Omental fat pad (tissue), 3 donors: ENCODE measurements at regions not wholly inside any gene's neighbourhood (a gene's known extent, or its start where the extent isn't known, plus 50 kb on each side); places are given as distances from the start of the nearest gene placed in this dataset.

ENCODE experiments used
- ATAC-seq: fragments of 150-250 bp; one replicate; pipeline ENCODE4 v1.9.1; 2016; ENCODE audit warnings: mild to moderate bottlenecking, moderate library complexity; ENCODE audit not compliant: low FRiP score
- DNase-seq: peaks from one replicate; pipeline ENCODE4 v3.0.0-alpha.2; 2019; ENCODE audit warnings: low spot score
- TF ChIP-seq, protein P1 (sequence below), 3 donors: fragments of 450-650 bp; IDR thresholded peaks; one replicate each; pipeline ENCODE4 v1.5.1; 2016 to 2017; ENCODE audit warnings: antibody characterized with exemption in 3 of 3, mild to moderate bottlenecking in 3 of 3, moderate library complexity in 2 of 3

DNA sequence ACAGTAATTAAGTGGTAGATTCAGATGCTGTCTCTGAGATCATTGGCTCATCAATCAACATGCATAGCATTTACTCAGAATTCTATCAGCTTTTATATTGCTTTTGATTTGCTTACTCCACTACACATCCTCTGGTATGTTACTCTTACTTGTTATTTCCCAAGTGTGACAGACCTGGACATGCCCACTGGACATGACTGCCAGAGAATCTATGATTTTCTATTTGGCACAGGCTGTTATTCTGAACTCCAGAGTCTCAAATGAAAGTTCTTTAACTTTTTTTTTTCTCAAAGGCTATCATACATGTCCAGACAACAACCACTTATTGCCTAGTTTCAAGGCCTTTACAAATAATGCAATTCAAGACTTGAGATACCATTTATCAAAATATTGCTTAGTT, 116.1 kb upstream of the ARHGAP24 start:
- TF ChIP-seq, protein P1, sequence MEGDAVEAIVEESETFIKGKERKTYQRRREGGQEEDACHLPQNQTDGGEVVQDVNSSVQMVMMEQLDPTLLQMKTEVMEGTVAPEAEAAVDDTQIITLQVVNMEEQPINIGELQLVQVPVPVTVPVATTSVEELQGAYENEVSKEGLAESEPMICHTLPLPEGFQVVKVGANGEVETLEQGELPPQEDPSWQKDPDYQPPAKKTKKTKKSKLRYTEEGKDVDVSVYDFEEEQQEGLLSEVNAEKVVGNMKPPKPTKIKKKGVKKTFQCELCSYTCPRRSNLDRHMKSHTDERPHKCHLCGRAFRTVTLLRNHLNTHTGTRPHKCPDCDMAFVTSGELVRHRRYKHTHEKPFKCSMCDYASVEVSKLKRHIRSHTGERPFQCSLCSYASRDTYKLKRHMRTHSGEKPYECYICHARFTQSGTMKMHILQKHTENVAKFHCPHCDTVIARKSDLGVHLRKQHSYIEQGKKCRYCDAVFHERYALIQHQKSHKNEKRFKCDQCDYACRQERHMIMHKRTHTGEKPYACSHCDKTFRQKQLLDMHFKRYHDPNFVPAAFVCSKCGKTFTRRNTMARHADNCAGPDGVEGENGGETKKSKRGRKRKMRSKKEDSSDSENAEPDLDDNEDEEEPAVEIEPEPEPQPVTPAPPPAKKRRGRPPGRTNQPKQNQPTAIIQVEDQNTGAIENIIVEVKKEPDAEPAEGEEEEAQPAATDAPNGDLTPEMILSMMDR (IDR thresholded peaks at IDR 0.05), result no peak
- DNase-seq (no peak), ATAC-seq (no peak)

DNA sequence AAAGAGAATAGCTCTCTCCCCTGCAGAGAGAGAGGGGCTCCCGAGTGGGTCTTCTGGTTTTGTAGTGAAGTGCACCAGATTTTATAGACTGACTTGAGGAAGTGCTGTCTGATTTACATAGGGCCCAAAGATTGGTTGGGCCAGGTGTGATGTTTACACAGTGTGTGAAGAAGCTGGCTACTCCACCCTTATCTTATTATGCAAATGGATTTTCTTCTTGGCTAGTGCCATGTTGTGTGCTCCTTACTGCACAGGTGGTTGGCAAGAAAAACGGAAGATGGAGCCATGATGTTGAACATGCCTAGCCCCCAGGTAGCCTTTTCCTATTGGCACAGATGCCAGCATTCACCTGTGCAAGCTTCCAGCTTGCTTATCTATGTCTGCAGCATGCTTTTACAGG, 112.4 kb upstream of the ARHGAP24 start:
- ATAC-seq (no peak), DNase-seq (no peak)
- TF ChIP-seq, protein P1 (IDR thresholded peaks at IDR 0.05), result no peak

DNA sequence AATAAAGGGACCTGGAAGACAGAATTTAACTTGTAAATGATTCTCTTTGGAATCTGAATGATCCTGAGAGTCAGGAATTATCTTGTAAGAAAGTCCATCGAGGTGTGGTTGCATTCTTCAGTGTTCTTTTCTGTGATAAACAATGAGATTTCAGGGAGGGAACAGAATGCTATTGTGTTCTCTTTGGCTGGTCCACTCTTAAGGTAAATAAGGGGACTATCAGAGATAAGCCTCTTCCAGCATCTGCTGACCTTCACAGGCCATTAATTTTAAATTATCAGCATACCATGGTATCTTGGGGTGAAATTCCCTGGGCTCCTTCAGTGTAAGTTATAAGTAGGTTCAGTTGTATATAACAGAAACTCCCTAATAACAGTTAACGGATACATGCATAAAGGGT, 107.1 kb upstream of the ARHGAP24 start:
- no peak for ATAC-seq
- TF ChIP-seq, protein P1 (IDR thresholded peaks at IDR 0.05), result no peak
- no peak for DNase-seq

DNA sequence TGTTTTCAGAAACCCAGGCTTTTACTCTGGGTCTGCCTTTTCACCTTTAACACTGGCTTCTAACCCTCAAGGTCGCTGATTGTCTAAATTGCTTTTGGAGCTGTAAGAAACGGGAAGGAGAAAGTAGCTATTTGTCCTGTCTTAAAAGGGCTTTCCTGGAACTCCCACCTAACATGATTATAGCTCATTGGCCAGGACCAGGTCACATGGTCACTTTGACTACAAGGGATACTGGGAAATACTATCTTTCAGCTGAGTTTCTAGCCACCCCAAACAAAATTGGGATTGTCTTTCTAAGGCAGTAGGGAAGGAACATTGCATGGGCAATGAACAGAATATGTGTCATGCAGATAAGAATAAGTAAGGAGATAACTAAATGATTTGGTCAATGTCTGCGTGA, 106.7 kb upstream of the ARHGAP24 start:
- DNase-seq (no peak), ATAC-seq (no peak)
- TF ChIP-seq, protein P1 (IDR thresholded peaks at IDR 0.05), result no peak

DNA sequence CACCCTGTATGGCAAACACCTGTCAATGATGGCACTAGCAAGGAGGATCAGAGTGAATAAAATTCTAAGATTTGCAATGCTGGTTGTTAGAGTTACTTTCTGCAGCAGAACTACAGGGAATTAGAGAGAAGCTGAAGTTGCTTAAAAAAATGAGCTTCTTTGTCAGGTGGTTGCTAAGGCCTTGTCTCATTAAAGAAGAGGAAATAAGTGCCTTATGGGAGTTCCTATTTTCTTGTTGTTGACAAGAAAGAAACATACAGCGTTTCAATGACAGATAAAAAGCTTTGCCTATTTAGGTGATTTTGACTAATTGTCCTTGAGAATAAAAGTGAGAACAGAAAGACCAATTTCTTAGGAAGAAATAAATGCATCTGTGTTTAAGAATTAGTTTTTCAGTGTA, 106.0 kb upstream of the ARHGAP24 start:
- ATAC-seq (no peak), DNase-seq (no peak)
- TF ChIP-seq, protein P1 (IDR thresholded peaks at IDR 0.05), result no peak

DNA sequence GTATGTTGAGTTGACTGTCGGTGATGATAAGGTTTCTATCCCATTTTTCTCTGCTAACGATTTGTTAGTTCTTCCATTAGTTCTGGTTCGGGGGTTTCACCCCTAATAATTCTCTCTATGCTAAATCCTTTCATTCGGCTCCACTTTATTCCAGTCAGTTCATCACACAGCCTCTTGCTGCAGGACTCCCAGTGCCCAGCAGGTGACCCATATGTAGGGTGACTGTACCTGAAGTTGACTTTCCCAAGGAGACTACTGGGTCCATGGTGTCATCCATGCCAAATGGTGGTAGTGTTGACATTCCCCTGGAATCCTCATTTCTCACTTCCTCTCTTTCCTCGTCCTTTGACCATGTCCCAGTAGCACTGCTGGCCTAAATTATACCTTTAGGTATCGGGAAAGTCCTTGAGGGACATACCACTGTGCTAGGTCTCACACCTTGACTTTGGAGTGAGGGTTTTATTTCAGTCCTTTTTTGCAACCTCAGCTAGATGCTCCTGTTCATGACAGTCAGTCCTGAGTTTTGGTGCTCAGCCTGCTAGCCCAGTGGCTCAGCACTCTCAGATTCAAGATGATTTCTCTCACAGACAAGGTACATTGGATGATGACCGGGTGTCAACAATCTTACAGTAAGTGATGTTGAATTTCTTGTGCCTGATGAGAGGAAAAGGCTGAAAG, 105.1 kb upstream of the ARHGAP24 start:
- no peak for DNase-seq
- ATAC-seq, result no peak
- TF ChIP-seq, protein P1 (IDR thresholded peaks at IDR 0.05), result no peak

DNA sequence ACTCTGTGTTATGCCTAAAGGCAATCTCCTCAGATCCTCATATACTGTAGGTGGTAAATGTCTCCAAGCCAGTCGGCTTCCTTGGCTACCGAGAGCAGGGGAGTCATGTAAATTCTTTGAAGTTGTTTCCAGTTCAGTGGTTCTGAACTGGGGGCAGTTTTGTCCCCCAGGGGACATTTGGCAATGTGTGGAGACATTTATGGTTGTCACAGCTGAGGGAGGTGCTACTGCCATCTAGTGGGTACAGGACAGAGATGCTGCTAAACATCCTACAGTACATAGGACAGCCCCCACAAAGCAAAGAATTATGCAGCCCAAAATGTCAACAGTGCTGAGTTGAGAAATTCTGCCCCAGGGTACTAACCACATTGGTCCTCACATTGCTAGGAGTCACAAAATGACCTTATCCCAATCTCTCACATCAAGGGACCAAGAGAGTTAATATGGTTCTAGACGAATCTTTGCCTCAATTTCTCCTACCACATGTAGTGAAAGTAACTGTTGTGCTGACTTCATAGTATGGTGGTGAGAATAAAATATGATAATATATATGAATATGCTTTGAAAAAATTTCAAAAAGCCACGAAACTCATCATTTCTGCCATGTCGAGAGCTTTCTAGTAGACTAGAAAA, 104.4 kb upstream of the ARHGAP24 start:
- DNase-seq, result no peak
- TF ChIP-seq, protein P1 (IDR thresholded peaks at IDR 0.05), result no peak

More for the DNA sequence above, 104.4 kb upstream of the ARHGAP24 start:
- ATAC-seq, result no peak
